ENCODE measurements at regions not wholly inside any gene's neighbourhood (a gene's known extent, or its start where the extent isn't known, plus 50 kb on each side); places are given as distances from the start of the nearest gene placed in this dataset.
"Not testable (repeated sequence)": the region's sequence is repeated elsewhere in the genome, so short reads cannot be mapped to it uniquely, and the experiment has no call there.

- DNase-seq = no peak
Measured at GRCh38 chr17:83019376-83019775, 60.0 kb upstream of the METRNL start.

GRCh38 chr17:83024218-83024971 lies 55.0 kb upstream of the METRNL start:
- DNase-seq = no peak

- DNase-seq = no peak
Measured at GRCh38 chr17:83025636-83026280, 53.7 kb upstream of the METRNL start.

- DNase-seq = no peak
Measured at GRCh38 chr17:83026311-83026811, 53.0 kb upstream of the METRNL start.

GRCh38 chr17:83026921-83027320 lies 52.5 kb upstream of the METRNL start:
- not testable (repeated sequence) for DNase-seq

- no peak for DNase-seq
Measured at GRCh38 chr17:83028851-83029250, 50.6 kb upstream of the METRNL start.

- DNase-seq = no peak
Measured at GRCh38 chr17:83029571-83029970, 49.8 kb upstream of the METRNL start.
